ENCODE measurements at regions not wholly inside any gene's neighbourhood (a gene's known extent, or its start where the extent isn't known, plus 50 kb on each side); places are given as distances from the start of the nearest gene placed in this dataset.

- TF ChIP-seq, protein P1, sequence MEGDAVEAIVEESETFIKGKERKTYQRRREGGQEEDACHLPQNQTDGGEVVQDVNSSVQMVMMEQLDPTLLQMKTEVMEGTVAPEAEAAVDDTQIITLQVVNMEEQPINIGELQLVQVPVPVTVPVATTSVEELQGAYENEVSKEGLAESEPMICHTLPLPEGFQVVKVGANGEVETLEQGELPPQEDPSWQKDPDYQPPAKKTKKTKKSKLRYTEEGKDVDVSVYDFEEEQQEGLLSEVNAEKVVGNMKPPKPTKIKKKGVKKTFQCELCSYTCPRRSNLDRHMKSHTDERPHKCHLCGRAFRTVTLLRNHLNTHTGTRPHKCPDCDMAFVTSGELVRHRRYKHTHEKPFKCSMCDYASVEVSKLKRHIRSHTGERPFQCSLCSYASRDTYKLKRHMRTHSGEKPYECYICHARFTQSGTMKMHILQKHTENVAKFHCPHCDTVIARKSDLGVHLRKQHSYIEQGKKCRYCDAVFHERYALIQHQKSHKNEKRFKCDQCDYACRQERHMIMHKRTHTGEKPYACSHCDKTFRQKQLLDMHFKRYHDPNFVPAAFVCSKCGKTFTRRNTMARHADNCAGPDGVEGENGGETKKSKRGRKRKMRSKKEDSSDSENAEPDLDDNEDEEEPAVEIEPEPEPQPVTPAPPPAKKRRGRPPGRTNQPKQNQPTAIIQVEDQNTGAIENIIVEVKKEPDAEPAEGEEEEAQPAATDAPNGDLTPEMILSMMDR (IDR thresholded peaks at IDR 0.05; ENCODE audit: low read depth, low read length, missing control alignments): no peak
- H3K4me3 ChIP-seq (replicated peaks; ENCODE audit: low read depth, low read length): no peak overlapping the region
- DNase-seq (ENCODE audit: extremely low read depth, low read depth): no peak
Measured at GRCh38 chr13:99855526-99856420, 115.8 kb downstream of the ZIC5 start.

DNA sequence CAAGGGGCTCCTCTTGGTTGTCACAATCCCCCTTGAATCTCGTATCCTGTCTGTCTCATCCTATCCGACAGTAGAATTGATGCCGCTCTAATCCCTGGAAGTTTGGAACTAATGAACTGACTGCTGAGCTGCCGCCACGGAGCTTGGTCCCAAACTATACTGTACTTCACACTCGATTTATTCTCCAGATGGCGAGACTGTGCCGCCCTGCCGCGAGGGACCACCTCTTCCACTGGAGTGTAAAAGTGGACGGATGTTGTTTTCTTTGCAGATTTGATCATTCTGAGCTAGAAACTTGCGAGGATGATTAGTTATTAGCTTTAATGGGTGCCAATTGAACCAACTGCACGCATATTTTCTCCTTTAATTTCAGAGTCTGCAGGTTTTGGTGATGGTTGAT, 117.2 kb downstream of the ZIC5 start:
- TF ChIP-seq, protein P1 (IDR thresholded peaks at IDR 0.05; ENCODE audit: low read depth, low read length, missing control alignments): no peak
- H3K4me3 ChIP-seq (replicated peaks; ENCODE audit: low read depth, low read length): no peak overlapping the region
- no peak for DNase-seq (ENCODE audit: extremely low read depth, low read depth)

- TF ChIP-seq, protein P1 (IDR thresholded peaks at IDR 0.05; ENCODE audit: low read depth, low read length, missing control alignments): no peak
- no peak for DNase-seq (ENCODE audit: extremely low read depth, low read depth)
- no peak overlapping the region for H3K4me3 ChIP-seq (replicated peaks; ENCODE audit: low read depth, low read length)
Measured at GRCh38 chr13:99847318-99847750, 124.2 kb downstream of the ZIC5 start.

GRCh38 chr13:99845161-99845874, 126.2 kb downstream of the ZIC5 start:
- no peak for DNase-seq (ENCODE audit: extremely low read depth, low read depth)
- H3K4me3 ChIP-seq (replicated peaks; ENCODE audit: low read depth, low read length): no peak overlapping the region
- TF ChIP-seq, protein P1 (IDR thresholded peaks at IDR 0.05; ENCODE audit: low read depth, low read length, missing control alignments): no peak

GRCh38 chr13:99844421-99844820, 127.1 kb downstream of the ZIC5 start:
- TF ChIP-seq, protein P1 (IDR thresholded peaks at IDR 0.05; ENCODE audit: low read depth, low read length, missing control alignments): no peak
- DNase-seq (ENCODE audit: extremely low read depth, low read depth): no peak
- H3K4me3 ChIP-seq (replicated peaks; ENCODE audit: low read depth, low read length): no peak overlapping the region

DNA sequence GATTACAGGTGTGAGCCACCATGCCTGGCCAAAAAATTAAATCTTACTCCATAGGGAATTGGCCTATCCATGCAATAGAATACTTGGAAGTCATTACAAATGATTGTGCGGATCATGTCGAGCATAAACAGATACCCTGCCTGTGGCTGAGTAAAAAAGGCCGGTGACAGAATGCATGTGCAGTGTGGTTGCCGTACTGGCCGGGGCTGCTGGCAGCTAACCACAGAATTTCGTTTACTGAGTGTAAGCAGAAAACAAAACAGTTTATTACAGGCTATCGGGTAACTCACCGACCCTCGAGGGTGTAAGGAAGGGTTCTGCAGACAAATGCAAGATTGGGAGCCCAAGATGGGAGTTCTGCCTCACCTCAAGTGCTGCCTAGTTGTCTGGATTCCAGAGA, 127.7 kb downstream of the ZIC5 start:
- no peak for DNase-seq (ENCODE audit: extremely low read depth, low read depth)
- no peak overlapping the region for H3K4me3 ChIP-seq (replicated peaks; ENCODE audit: low read depth, low read length)
- TF ChIP-seq, protein P1 (IDR thresholded peaks at IDR 0.05; ENCODE audit: low read depth, low read length, missing control alignments): no peak

Data from HFF-Myc (cell line).